SK-N-DZ (cell line): ENCODE measurements at regions not wholly inside any gene's neighbourhood (a gene's known extent, or its start where the extent isn't known, plus 50 kb on each side); places are given as distances from the start of the nearest gene placed in this dataset.
"Not testable (repeated sequence)": the region's sequence is repeated elsewhere in the genome, so short reads cannot be mapped to it uniquely, and the experiment has no call there.

Source experiments
- DNase-seq: peaks from one replicate; pipeline ENCODE4 v3.0.0-alpha.2; 2015; ENCODE audit warnings: low spot score

- DNase-seq = no peak
These were observed 231.8 kb upstream of the SPOPL start for GRCh38 chr2:138269765-138270164.

- DNase-seq = no peak
These were observed 230.1 kb upstream of the SPOPL start for GRCh38 chr2:138271467-138271866.

GRCh38 chr2:138272524-138273195 lies 228.9 kb upstream of the SPOPL start:
- DNase-seq = no peak

GRCh38 chr2:138273280-138273679 lies 228.3 kb upstream of the SPOPL start:
- DNase-seq = not testable (repeated sequence)

GRCh38 chr2:138274421-138275291 lies 226.9 kb upstream of the SPOPL start:
- no peak for DNase-seq

- peak; percentile 41 for DNase-seq
These were observed 226.3 kb upstream of the SPOPL start for GRCh38 chr2:138275292-138275690.

GRCh38 chr2:138275881-138276280 lies 225.7 kb upstream of the SPOPL start:
- DNase-seq = no peak

GRCh38 chr2:138276339-138276738 lies 225.2 kb upstream of the SPOPL start:
- DNase-seq = no peak

- DNase-seq = no peak
These were observed 224.5 kb upstream of the SPOPL start for GRCh38 chr2:138277062-138277461.

- no peak for DNase-seq
These were observed 221.7 kb upstream of the SPOPL start for GRCh38 chr2:138279871-138280270.

GRCh38 chr2:138280999-138281695 lies 220.4 kb upstream of the SPOPL start:
- no peak for DNase-seq

GRCh38 chr2:138282014-138282672 lies 219.4 kb upstream of the SPOPL start:
- DNase-seq = no peak

GRCh38 chr2:138291805-138292204 lies 209.8 kb upstream of the SPOPL start:
- DNase-seq = no peak

GRCh38 chr2:138293045-138293444 lies 208.5 kb upstream of the SPOPL start:
- DNase-seq = no peak

- DNase-seq = no peak
These were observed 208.0 kb upstream of the SPOPL start for GRCh38 chr2:138293549-138293948.

GRCh38 chr2:138294451-138294850 lies 207.1 kb upstream of the SPOPL start:
- DNase-seq = no peak

GRCh38 chr2:138296365-138296764 lies 205.2 kb upstream of the SPOPL start:
- no peak for DNase-seq

GRCh38 chr2:138298120-138298814 lies 203.3 kb upstream of the SPOPL start:
- DNase-seq = no peak

GRCh38 chr2:138298900-138299299 lies 202.7 kb upstream of the SPOPL start:
- DNase-seq = no peak

- no peak for DNase-seq
These were observed 194.9 kb upstream of the SPOPL start for GRCh38 chr2:138306626-138307025.

- DNase-seq = no peak
These were observed 194.5 kb upstream of the SPOPL start for GRCh38 chr2:138307099-138307498.
